B cell (primary cell): ENCODE measurements at regions not wholly inside any gene's neighbourhood (a gene's known extent, or its start where the extent isn't known, plus 50 kb on each side); places are given as distances from the start of the nearest gene placed in this dataset.

ENCODE experiments used
- CTCF ChIP-seq: fragments of 200-600 bp; IDR thresholded peaks from one replicate; pipeline ENCODE4 v1.8.0; 2022; ENCODE audit warnings: antibody characterized with exemption, mild to moderate bottlenecking
- EZH2 ChIP-seq: IDR thresholded peaks from 2 replicates; pipeline ENCODE4 v1.6.1; 2012; ENCODE audit warnings: borderline replicate concordance, low read depth, mild to moderate bottlenecking, moderate library complexity, low read length; ENCODE audit not compliant: insufficient read depth, poor library complexity, severe bottlenecking

GRCh38 chr5:116858705-116859333, 284.2 kb upstream of the SEMA6A start:
- TF ChIP-seq CTCF (no peak), EZH2 (no peak)
